ENCODE measurements at regions not wholly inside any gene's neighbourhood (a gene's known extent, or its start where the extent isn't known, plus 50 kb on each side); places are given as distances from the start of the nearest gene placed in this dataset.

GRCh38 chr19:28426730-28427225, 786.2 kb downstream of the UQCRFS1 start:
- no peak for TF ChIP-seq POLR2A (IDR thresholded peaks at IDR 0.05)
- no peak for TF ChIP-seq CTCF (IDR thresholded peaks at IDR 0.05)
- no peak for TF ChIP-seq EP300 (IDR thresholded peaks at IDR 0.05)
